ENCODE measurements at regions not wholly inside any gene's neighbourhood (a gene's known extent, or its start where the extent isn't known, plus 50 kb on each side); places are given as distances from the start of the nearest gene placed in this dataset.

- no peak for FAIRE-seq
- TF ChIP-seq, protein P1, sequence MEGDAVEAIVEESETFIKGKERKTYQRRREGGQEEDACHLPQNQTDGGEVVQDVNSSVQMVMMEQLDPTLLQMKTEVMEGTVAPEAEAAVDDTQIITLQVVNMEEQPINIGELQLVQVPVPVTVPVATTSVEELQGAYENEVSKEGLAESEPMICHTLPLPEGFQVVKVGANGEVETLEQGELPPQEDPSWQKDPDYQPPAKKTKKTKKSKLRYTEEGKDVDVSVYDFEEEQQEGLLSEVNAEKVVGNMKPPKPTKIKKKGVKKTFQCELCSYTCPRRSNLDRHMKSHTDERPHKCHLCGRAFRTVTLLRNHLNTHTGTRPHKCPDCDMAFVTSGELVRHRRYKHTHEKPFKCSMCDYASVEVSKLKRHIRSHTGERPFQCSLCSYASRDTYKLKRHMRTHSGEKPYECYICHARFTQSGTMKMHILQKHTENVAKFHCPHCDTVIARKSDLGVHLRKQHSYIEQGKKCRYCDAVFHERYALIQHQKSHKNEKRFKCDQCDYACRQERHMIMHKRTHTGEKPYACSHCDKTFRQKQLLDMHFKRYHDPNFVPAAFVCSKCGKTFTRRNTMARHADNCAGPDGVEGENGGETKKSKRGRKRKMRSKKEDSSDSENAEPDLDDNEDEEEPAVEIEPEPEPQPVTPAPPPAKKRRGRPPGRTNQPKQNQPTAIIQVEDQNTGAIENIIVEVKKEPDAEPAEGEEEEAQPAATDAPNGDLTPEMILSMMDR (optimal IDR thresholded peaks at IDR 0.05 in 1 of 3, IDR thresholded peaks at IDR 0.05 in 1 of 3, conservative IDR thresholded peaks at IDR 0.05 in 1 of 3; ENCODE audit: extremely low read depth in 1 of 3, insufficient read depth in 2 of 3, low read length in 3 of 3), result no peak
- TF ChIP-seq EZH2 (IDR thresholded peaks at IDR 0.05; ENCODE audit: low read length), result no peak
- H3K9ac ChIP-seq (ENCODE audit: control insufficient read depth, extremely low read depth, insufficient read depth, low read length), result no peak overlapping the region
- H3K27ac ChIP-seq (ENCODE audit: control insufficient read depth, insufficient read depth, low read length), result no peak overlapping the region
- H4K20me1 ChIP-seq (ENCODE audit: control insufficient read depth, extremely low read depth, insufficient read depth, low read length), result no peaks in the 10 kb centered on the region
- H3K9me1 ChIP-seq (ENCODE audit: control insufficient read depth, extremely low read depth, insufficient read depth, low read length), result no peaks in the 10 kb centered on the region
- no peak overlapping the region for H3K4me2 ChIP-seq (ENCODE audit: control insufficient read depth, extremely low read depth, insufficient read depth, low read depth, low read length)
- no peak for DNase-seq (ENCODE audit: low read depth, low spot score)
- H3K79me2 ChIP-seq (ENCODE audit: control insufficient read depth, insufficient read depth, low read length), result no peaks in the 10 kb centered on the region
- peaks cover 2% of the 10 kb centered on the region for H3K9me3 ChIP-seq (ENCODE audit: control insufficient read depth, low read depth, low read length)
- no peaks in the 10 kb centered on the region for H3K4me1 ChIP-seq (ENCODE audit: control insufficient read depth, extremely low read depth, insufficient read depth, low read length)
- H3K27me3 ChIP-seq (ENCODE audit: control insufficient read depth, extremely low read depth, insufficient read depth, low read length), result no peaks in the 10 kb centered on the region
- H2AFZ ChIP-seq (ENCODE audit: control insufficient read depth, low read length), result no peak overlapping the region
- H3K36me3 ChIP-seq (ENCODE audit: control insufficient read depth in 2 of 2, extremely low read depth in 1 of 2, insufficient read depth in 2 of 2, low read length in 2 of 2), result no peaks in the 10 kb centered on the region
- H3K4me3 ChIP-seq (ENCODE audit: control insufficient read depth in 2 of 3, extremely low read depth in 1 of 3, insufficient read depth in 2 of 3, low read depth in 1 of 3, low read length in 3 of 3), result no peak overlapping the region
- dilution Hi-C loops (cut with MboI; ENCODE audit: extremely low pct_ligation_motif_present, low sequenced_read_pairs), result no loop called here
Observed at GRCh38 chr10:43925793-43926192, 277.1 kb upstream of the ZNF32 start.

DNA sequence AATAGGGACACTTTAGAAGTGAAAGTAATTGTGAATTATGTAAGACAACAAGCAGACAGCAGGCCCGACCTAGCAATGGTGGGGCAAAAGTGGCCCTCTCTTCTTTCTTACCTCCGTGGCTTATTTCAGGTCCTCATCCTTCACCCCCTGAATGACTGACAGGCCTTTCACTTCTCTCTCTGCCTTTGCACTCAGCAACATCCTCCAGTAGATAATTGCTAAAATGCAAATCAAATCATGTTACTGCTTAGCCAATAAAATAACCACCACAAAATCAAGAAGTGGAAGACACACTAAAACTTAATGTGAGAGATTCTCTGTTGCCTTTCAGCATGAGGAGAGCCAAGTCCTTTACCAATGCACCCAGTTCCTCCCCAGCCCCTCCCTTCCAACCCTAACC is 274.6 kb upstream of the ZNF32 start:
- Histone ChIP-seq H3K9me1 (ENCODE audit: control insufficient read depth, extremely low read depth, insufficient read depth, low read length) (no peaks in the 10 kb centered on the region), H3K27ac (ENCODE audit: control insufficient read depth, insufficient read depth, low read length) (no peak overlapping the region), H3K4me1 (ENCODE audit: control insufficient read depth, extremely low read depth, insufficient read depth, low read length) (no peaks in the 10 kb centered on the region), H2AFZ (ENCODE audit: control insufficient read depth, low read length) (no peak overlapping the region), H3K36me3 (ENCODE audit: control insufficient read depth in 2 of 2, extremely low read depth in 1 of 2, insufficient read depth in 2 of 2, low read length in 2 of 2) (no peaks in the 10 kb centered on the region), H3K27me3 (ENCODE audit: control insufficient read depth, extremely low read depth, insufficient read depth, low read length) (no peaks in the 10 kb centered on the region), H3K4me2 (ENCODE audit: control insufficient read depth, extremely low read depth, insufficient read depth, low read depth, low read length) (no peak overlapping the region), H4K20me1 (ENCODE audit: control insufficient read depth, extremely low read depth, insufficient read depth, low read length) (no peaks in the 10 kb centered on the region), H3K79me2 (ENCODE audit: control insufficient read depth, insufficient read depth, low read length) (no peaks in the 10 kb centered on the region), H3K9me3 (ENCODE audit: control insufficient read depth, low read depth, low read length) (peaks cover 2% of the 10 kb centered on the region), H3K9ac (ENCODE audit: control insufficient read depth, extremely low read depth, insufficient read depth, low read length) (no peak overlapping the region), H3K4me3 (ENCODE audit: control insufficient read depth in 2 of 3, extremely low read depth in 1 of 3, insufficient read depth in 2 of 3, low read depth in 1 of 3, low read length in 3 of 3) (no peak overlapping the region)
- dilution Hi-C loops (cut with MboI; ENCODE audit: extremely low pct_ligation_motif_present, low sequenced_read_pairs), result no loop called here
- TF ChIP-seq EZH2 (IDR thresholded peaks at IDR 0.05; ENCODE audit: low read length), result no peak
- TF ChIP-seq, protein P1 (optimal IDR thresholded peaks at IDR 0.05 in 1 of 3, IDR thresholded peaks at IDR 0.05 in 1 of 3, conservative IDR thresholded peaks at IDR 0.05 in 1 of 3; ENCODE audit: extremely low read depth in 1 of 3, insufficient read depth in 2 of 3, low read length in 3 of 3), result no peak
- DNase-seq (ENCODE audit: low read depth, low spot score) (no peak), FAIRE-seq (no peak)
